Glutamatergic neuron (in vitro differentiated cells): ENCODE measurements at regions not wholly inside any gene's neighbourhood (a gene's known extent, or its start where the extent isn't known, plus 50 kb on each side); places are given as distances from the start of the nearest gene placed in this dataset.

Experiments used
- DNase-seq: peaks from one replicate; pipeline ENCODE4 v3.0.0; 2022
- H3K27ac Mint-ChIP-seq: one replicate; pipeline ENCODE4 v1.8.0; 2020; ENCODE audit warnings: mild to moderate bottlenecking, mixed read lengths, inconsistent platforms; ENCODE audit not compliant: unreplicated experiment
- H3K27me3 Mint-ChIP-seq: one replicate; pipeline ENCODE4 v1.8.0; 2020; ENCODE audit warnings: mild to moderate bottlenecking, moderate library complexity, mixed read lengths, inconsistent platforms; ENCODE audit not compliant: unreplicated experiment
- H3K36me3 Mint-ChIP-seq: one replicate; pipeline ENCODE4 v1.8.0; 2020; ENCODE audit warnings: mild to moderate bottlenecking, mixed read lengths, inconsistent platforms; ENCODE audit not compliant: unreplicated experiment
- H3K4me1 Mint-ChIP-seq: one replicate; pipeline ENCODE4 v1.8.0; 2020; ENCODE audit warnings: mild to moderate bottlenecking, low read depth, mixed read lengths, inconsistent platforms; ENCODE audit not compliant: unreplicated experiment
- H3K4me3 Mint-ChIP-seq: one replicate; pipeline ENCODE4 v1.8.0; 2020; ENCODE audit warnings: mild to moderate bottlenecking, mixed read lengths, inconsistent platforms; ENCODE audit not compliant: unreplicated experiment
- H3K9me3 Mint-ChIP-seq: one replicate; pipeline ENCODE4 v1.8.0; 2020; ENCODE audit warnings: mild to moderate bottlenecking, moderate library complexity, mixed read lengths, inconsistent platforms; ENCODE audit not compliant: unreplicated experiment
- CTCF ChIP-seq: fragments of 200-600 bp; sonication (generic); IDR thresholded peaks from one replicate; pipeline ENCODE4 v1.5.0; 2021; ENCODE audit not compliant: partially characterized antibody, unreplicated experiment

- DNase-seq = no peak
- H3K9me3 Mint-ChIP-seq = no peaks in the 10 kb centered on the region
- TF ChIP-seq CTCF = no peak
- H3K4me1 Mint-ChIP-seq = no peaks in the 10 kb centered on the region
- H3K4me3 Mint-ChIP-seq = no peak overlapping the region
- H3K36me3 Mint-ChIP-seq = no peaks in the 10 kb centered on the region
- H3K27ac Mint-ChIP-seq = no peak overlapping the region
- H3K27me3 Mint-ChIP-seq = no peaks in the 10 kb centered on the region
Observed at GRCh38 chr12:105665366-105665765, 334.9 kb downstream of the C12orf75 start.

- Mint-ChIP-seq H3K36me3 (no peaks in the 10 kb centered on the region), H3K4me3 (no peak overlapping the region), H3K9me3 (no peaks in the 10 kb centered on the region), H3K4me1 (no peaks in the 10 kb centered on the region), H3K27ac (no peak overlapping the region), H3K27me3 (no peaks in the 10 kb centered on the region)
- DNase-seq = no peak
- no peak for TF ChIP-seq CTCF
Observed at GRCh38 chr12:105667973-105668743, 337.7 kb downstream of the C12orf75 start.

- Mint-ChIP-seq H3K4me1 (no peaks in the 10 kb centered on the region), H3K27ac (no peak overlapping the region), H3K9me3 (no peaks in the 10 kb centered on the region), H3K36me3 (no peaks in the 10 kb centered on the region), H3K4me3 (no peak overlapping the region), H3K27me3 (no peaks in the 10 kb centered on the region)
- no peak for TF ChIP-seq CTCF
- DNase-seq = no peak
Observed at GRCh38 chr12:105670672-105671071, 340.2 kb downstream of the C12orf75 start.

- H3K9me3 Mint-ChIP-seq = no peaks in the 10 kb centered on the region
- H3K36me3 Mint-ChIP-seq = no peaks in the 10 kb centered on the region
- H3K4me1 Mint-ChIP-seq = no peaks in the 10 kb centered on the region
- no peaks in the 10 kb centered on the region for H3K27me3 Mint-ChIP-seq
- TF ChIP-seq CTCF = no peak
- no peak overlapping the region for H3K4me3 Mint-ChIP-seq
- H3K27ac Mint-ChIP-seq = no peak overlapping the region
- no peak for DNase-seq
Observed at GRCh38 chr12:105671720-105672119, 341.2 kb downstream of the C12orf75 start.

GRCh38 chr12:105672121-105672975 is 341.9 kb downstream of the C12orf75 start:
- no peaks in the 10 kb centered on the region for H3K36me3 Mint-ChIP-seq
- H3K9me3 Mint-ChIP-seq = no peaks in the 10 kb centered on the region
- H3K4me1 Mint-ChIP-seq = no peaks in the 10 kb centered on the region
- no peaks in the 10 kb centered on the region for H3K27me3 Mint-ChIP-seq
- no peak overlapping the region for H3K4me3 Mint-ChIP-seq
- no peak for TF ChIP-seq CTCF
- peak; percentile 25 for DNase-seq
- H3K27ac Mint-ChIP-seq = no peak overlapping the region
